ENCODE measurements at regions not wholly inside any gene's neighbourhood (a gene's known extent, or its start where the extent isn't known, plus 50 kb on each side); places are given as distances from the start of the nearest gene placed in this dataset.

GRCh38 chr12:75917715-75918114 is 113.9 kb downstream of the PHLDA1 start:
- H4K20me1 ChIP-seq (ENCODE audit: insufficient read depth) = no peaks in the 10 kb centered on the region
- H3K4me2 ChIP-seq (ENCODE audit: low read length) = no peak overlapping the region
- no peaks in the 10 kb centered on the region for H3K79me2 ChIP-seq (replicated peaks; ENCODE audit: insufficient read depth, low read length)
- H3K9ac ChIP-seq (ENCODE audit: low read length) = no peak overlapping the region
- H3K9me2 ChIP-seq (ENCODE audit: insufficient read depth, low read length) = no peaks in the 10 kb centered on the region
- no peaks in the 10 kb centered on the region for H3K9me3 ChIP-seq (ENCODE audit: low read length)
- H3K27me3 ChIP-seq (ENCODE audit: insufficient read depth, low read depth, low read length) = no peaks in the 10 kb centered on the region
- no peak overlapping the region for H3K27ac ChIP-seq (ENCODE audit: low read length)
- TF ChIP-seq, protein P1, sequence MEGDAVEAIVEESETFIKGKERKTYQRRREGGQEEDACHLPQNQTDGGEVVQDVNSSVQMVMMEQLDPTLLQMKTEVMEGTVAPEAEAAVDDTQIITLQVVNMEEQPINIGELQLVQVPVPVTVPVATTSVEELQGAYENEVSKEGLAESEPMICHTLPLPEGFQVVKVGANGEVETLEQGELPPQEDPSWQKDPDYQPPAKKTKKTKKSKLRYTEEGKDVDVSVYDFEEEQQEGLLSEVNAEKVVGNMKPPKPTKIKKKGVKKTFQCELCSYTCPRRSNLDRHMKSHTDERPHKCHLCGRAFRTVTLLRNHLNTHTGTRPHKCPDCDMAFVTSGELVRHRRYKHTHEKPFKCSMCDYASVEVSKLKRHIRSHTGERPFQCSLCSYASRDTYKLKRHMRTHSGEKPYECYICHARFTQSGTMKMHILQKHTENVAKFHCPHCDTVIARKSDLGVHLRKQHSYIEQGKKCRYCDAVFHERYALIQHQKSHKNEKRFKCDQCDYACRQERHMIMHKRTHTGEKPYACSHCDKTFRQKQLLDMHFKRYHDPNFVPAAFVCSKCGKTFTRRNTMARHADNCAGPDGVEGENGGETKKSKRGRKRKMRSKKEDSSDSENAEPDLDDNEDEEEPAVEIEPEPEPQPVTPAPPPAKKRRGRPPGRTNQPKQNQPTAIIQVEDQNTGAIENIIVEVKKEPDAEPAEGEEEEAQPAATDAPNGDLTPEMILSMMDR (IDR thresholded peaks at IDR 0.05; ENCODE audit: poor library complexity, severe bottlenecking) = no peak
- no peak for TF ChIP-seq SMC3 (conservative IDR thresholded peaks at IDR 0.05; ENCODE audit: poor library complexity)
- no peak for TF ChIP-seq RAD21 (conservative IDR thresholded peaks at IDR 0.05)
- no peak for TF ChIP-seq EZH2 (IDR thresholded peaks at IDR 0.05; ENCODE audit: borderline replicate concordance, insufficient read depth, low read length, poor library complexity, severe bottlenecking)
- TF ChIP-seq, protein P2, sequence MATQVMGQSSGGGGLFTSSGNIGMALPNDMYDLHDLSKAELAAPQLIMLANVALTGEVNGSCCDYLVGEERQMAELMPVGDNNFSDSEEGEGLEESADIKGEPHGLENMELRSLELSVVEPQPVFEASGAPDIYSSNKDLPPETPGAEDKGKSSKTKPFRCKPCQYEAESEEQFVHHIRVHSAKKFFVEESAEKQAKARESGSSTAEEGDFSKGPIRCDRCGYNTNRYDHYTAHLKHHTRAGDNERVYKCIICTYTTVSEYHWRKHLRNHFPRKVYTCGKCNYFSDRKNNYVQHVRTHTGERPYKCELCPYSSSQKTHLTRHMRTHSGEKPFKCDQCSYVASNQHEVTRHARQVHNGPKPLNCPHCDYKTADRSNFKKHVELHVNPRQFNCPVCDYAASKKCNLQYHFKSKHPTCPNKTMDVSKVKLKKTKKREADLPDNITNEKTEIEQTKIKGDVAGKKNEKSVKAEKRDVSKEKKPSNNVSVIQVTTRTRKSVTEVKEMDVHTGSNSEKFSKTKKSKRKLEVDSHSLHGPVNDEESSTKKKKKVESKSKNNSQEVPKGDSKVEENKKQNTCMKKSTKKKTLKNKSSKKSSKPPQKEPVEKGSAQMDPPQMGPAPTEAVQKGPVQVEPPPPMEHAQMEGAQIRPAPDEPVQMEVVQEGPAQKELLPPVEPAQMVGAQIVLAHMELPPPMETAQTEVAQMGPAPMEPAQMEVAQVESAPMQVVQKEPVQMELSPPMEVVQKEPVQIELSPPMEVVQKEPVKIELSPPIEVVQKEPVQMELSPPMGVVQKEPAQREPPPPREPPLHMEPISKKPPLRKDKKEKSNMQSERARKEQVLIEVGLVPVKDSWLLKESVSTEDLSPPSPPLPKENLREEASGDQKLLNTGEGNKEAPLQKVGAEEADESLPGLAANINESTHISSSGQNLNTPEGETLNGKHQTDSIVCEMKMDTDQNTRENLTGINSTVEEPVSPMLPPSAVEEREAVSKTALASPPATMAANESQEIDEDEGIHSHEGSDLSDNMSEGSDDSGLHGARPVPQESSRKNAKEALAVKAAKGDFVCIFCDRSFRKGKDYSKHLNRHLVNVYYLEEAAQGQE (IDR thresholded peaks at IDR 0.05; ENCODE audit: borderline replicate concordance) = no peak
- TF ChIP-seq MXI1 (conservative IDR thresholded peaks at IDR 0.05; ENCODE audit: poor library complexity, severe bottlenecking) = no peak
- TF ChIP-seq EP300 (conservative IDR thresholded peaks at IDR 0.05; ENCODE audit: poor library complexity, severe bottlenecking) = no peak
- no peak for TF ChIP-seq TAF1 (IDR thresholded peaks at IDR 0.05; ENCODE audit: low read depth)
- no peak for TF ChIP-seq POLR2AphosphoS5 (IDR thresholded peaks at IDR 0.05)
- no peaks in the 10 kb centered on the region for H3K36me3 ChIP-seq (ENCODE audit: insufficient read depth, low read length)
- no peaks in the 10 kb centered on the region for H3F3A ChIP-seq (ENCODE audit: insufficient read depth, low read length, poor library complexity, severe bottlenecking)
- H3K4me3 ChIP-seq (ENCODE audit: low read length) = no peak overlapping the region
- H2AFZ ChIP-seq (ENCODE audit: low read depth, low read length) = no peak overlapping the region

DNA sequence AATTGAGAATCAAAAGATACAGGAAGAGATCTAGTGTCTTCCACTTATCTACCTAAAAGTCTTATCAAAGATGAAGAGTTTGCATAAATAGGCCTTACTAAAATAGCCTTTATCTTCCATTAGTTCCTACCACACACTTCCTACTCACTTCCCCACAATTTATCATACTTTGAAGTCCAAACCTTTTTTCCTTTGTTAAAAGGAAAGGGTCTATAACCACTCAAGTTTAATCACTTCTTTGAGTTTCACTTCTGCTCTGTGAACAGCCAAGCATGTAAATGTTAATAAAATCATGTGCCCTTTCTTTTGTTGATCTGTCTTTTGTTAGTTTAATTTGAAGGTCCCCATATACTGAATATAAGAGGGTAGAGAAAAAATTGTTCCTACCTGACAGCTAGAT is 114.5 kb downstream of the PHLDA1 start:
- Histone ChIP-seq H3K9me2 (ENCODE audit: insufficient read depth, low read length) (no peaks in the 10 kb centered on the region), H2AFZ (ENCODE audit: low read depth, low read length) (no peak overlapping the region), H3K9me3 (ENCODE audit: low read length) (no peaks in the 10 kb centered on the region), H3K79me2 (replicated peaks; ENCODE audit: insufficient read depth, low read length) (no peaks in the 10 kb centered on the region), H3K27me3 (ENCODE audit: insufficient read depth, low read depth, low read length) (no peaks in the 10 kb centered on the region), H3K27ac (ENCODE audit: low read length) (no peak overlapping the region), H3K4me3 (ENCODE audit: low read length) (no peak overlapping the region), H3K36me3 (ENCODE audit: insufficient read depth, low read length) (no peaks in the 10 kb centered on the region), H3F3A (ENCODE audit: insufficient read depth, low read length, poor library complexity, severe bottlenecking) (no peaks in the 10 kb centered on the region), H3K4me2 (ENCODE audit: low read length) (no peak overlapping the region), H3K9ac (ENCODE audit: low read length) (no peak overlapping the region), H4K20me1 (ENCODE audit: insufficient read depth) (no peaks in the 10 kb centered on the region)
- no peak for TF ChIP-seq EZH2 (IDR thresholded peaks at IDR 0.05; ENCODE audit: borderline replicate concordance, insufficient read depth, low read length, poor library complexity, severe bottlenecking)
- TF ChIP-seq MXI1 (conservative IDR thresholded peaks at IDR 0.05; ENCODE audit: poor library complexity, severe bottlenecking) = no peak
- TF ChIP-seq SMC3 (conservative IDR thresholded peaks at IDR 0.05; ENCODE audit: poor library complexity) = no peak
- TF ChIP-seq, protein P2 (IDR thresholded peaks at IDR 0.05; ENCODE audit: borderline replicate concordance) = no peak
- TF ChIP-seq TAF1 (IDR thresholded peaks at IDR 0.05; ENCODE audit: low read depth) = no peak
- TF ChIP-seq EP300 (conservative IDR thresholded peaks at IDR 0.05; ENCODE audit: poor library complexity, severe bottlenecking) = no peak
- TF ChIP-seq, protein P1 (IDR thresholded peaks at IDR 0.05; ENCODE audit: poor library complexity, severe bottlenecking) = no peak
- no peak for TF ChIP-seq POLR2AphosphoS5 (IDR thresholded peaks at IDR 0.05)
- TF ChIP-seq RAD21 (conservative IDR thresholded peaks at IDR 0.05) = no peak

Measured in neural cell (in vitro differentiated cells).